ENCODE measurements at regions not wholly inside any gene's neighbourhood (a gene's known extent, or its start where the extent isn't known, plus 50 kb on each side); places are given as distances from the start of the nearest gene placed in this dataset.
A peak's percentile ranks its signal among the peaks of the same experiment; 100 is the strongest.

- no peaks in the 10 kb centered on the region for H3K36me3 ChIP-seq
- peaks cover 0 to 7% (median 5%) of the 10 kb centered on the region in 4 donors for H3K4me1 ChIP-seq
- TF ChIP-seq CTCF (IDR thresholded peaks at IDR 0.05) (no peak), EP300 (IDR thresholded peaks at IDR 0.05) (no peak), POLR2AphosphoS5 (IDR thresholded peaks at IDR 0.05) (no peak), POLR2A (IDR thresholded peaks at IDR 0.05) (no peak)
- no peak for DNase-seq
- no peak for ATAC-seq (ENCODE audit: low FRiP score in 2 of 2)
- 81 to 85% methylated on average over 8 of the region's 8 CpGs for WGBS, 2 donors
- H3K9me3 ChIP-seq: no peaks in the 10 kb centered on the region
- no peak overlapping the region for H3K27ac ChIP-seq
- no peak overlapping the region for H3K4me3 ChIP-seq
- H3K27me3 ChIP-seq: no peaks in the 10 kb centered on the region
Observed at GRCh38 chr1:30194741-30195423, 528.5 kb downstream of the MATN1 start.

- Histone ChIP-seq H3K36me3 (no peaks in the 10 kb centered on the region), H3K4me3 (no peak overlapping the region), H3K27ac (no peak overlapping the region), H3K4me1 (peaks cover 0 to 7% (median 5%) of the 10 kb centered on the region in 4 donors), H3K27me3 (no peaks in the 10 kb centered on the region), H3K9me3 (no peaks in the 10 kb centered on the region)
- WGBS, 2 donors: 40 to 68% methylated on average over 6 of the region's 6 CpGs
- ATAC-seq (ENCODE audit: low FRiP score in 2 of 2) (no peak), DNase-seq (no peak)
- TF ChIP-seq POLR2A (IDR thresholded peaks at IDR 0.05) (no peak), CTCF (IDR thresholded peaks at IDR 0.05) (no peak)
Observed at GRCh38 chr1:30194046-30194619, 529.3 kb downstream of the MATN1 start.

- DNase-seq: peak in 1 of 2 donors; percentile 30
- Histone ChIP-seq H3K36me3 (no peaks in the 10 kb centered on the region), H3K27ac (no peak overlapping the region), H3K27me3 (no peaks in the 10 kb centered on the region), H3K4me3 (no peak overlapping the region), H3K4me1 (peaks cover 0 to 7% (median 5%) of the 10 kb centered on the region in 4 donors), H3K9me3 (no peaks in the 10 kb centered on the region)
- no peak for TF ChIP-seq POLR2AphosphoS5 (IDR thresholded peaks at IDR 0.05)
- TF ChIP-seq POLR2A (IDR thresholded peaks at IDR 0.05): no peak
- TF ChIP-seq CTCF (IDR thresholded peaks at IDR 0.05): no peak
- no peak for TF ChIP-seq EP300 (IDR thresholded peaks at IDR 0.05)
- WGBS, 2 donors: 56 to 61% methylated on average over 3 of the region's 3 CpGs
- ATAC-seq (ENCODE audit: low FRiP score in 2 of 2): no peak
Observed at GRCh38 chr1:30192969-30193630, 530.3 kb downstream of the MATN1 start.

- Histone ChIP-seq H3K9me3 (no peaks in the 10 kb centered on the region), H3K4me1 (peaks cover 0 to 7% (median 5%) of the 10 kb centered on the region in 4 donors), H3K36me3 (no peaks in the 10 kb centered on the region), H3K27ac (peak overlapping the region in 2 of 4 donors; percentile 35 to 47), H3K4me3 (no peak overlapping the region), H3K27me3 (no peaks in the 10 kb centered on the region)
- DNase-seq (peak in 1 of 2 donors; percentile 33), ATAC-seq (ENCODE audit: low FRiP score in 2 of 2) (peak in 1 of 2 donors; percentile 92)
- WGBS, 2 donors: 40 to 90% methylated on average over 2 of the region's 2 CpGs
- TF ChIP-seq EP300 (IDR thresholded peaks at IDR 0.05) (no peak), POLR2A (IDR thresholded peaks at IDR 0.05) (no peak), POLR2AphosphoS5 (IDR thresholded peaks at IDR 0.05) (no peak), CTCF (IDR thresholded peaks at IDR 0.05) (no peak)
Observed at GRCh38 chr1:30191154-30191702, 532.2 kb downstream of the MATN1 start.

Measured in upper lobe of left lung (tissue), 6 donors.